ENCODE measurements at regions not wholly inside any gene's neighbourhood (a gene's known extent, or its start where the extent isn't known, plus 50 kb on each side); places are given as distances from the start of the nearest gene placed in this dataset.

- TF ChIP-seq, protein P1, sequence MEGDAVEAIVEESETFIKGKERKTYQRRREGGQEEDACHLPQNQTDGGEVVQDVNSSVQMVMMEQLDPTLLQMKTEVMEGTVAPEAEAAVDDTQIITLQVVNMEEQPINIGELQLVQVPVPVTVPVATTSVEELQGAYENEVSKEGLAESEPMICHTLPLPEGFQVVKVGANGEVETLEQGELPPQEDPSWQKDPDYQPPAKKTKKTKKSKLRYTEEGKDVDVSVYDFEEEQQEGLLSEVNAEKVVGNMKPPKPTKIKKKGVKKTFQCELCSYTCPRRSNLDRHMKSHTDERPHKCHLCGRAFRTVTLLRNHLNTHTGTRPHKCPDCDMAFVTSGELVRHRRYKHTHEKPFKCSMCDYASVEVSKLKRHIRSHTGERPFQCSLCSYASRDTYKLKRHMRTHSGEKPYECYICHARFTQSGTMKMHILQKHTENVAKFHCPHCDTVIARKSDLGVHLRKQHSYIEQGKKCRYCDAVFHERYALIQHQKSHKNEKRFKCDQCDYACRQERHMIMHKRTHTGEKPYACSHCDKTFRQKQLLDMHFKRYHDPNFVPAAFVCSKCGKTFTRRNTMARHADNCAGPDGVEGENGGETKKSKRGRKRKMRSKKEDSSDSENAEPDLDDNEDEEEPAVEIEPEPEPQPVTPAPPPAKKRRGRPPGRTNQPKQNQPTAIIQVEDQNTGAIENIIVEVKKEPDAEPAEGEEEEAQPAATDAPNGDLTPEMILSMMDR (conservative IDR thresholded peaks at IDR 0.05; ENCODE audit: low read depth, low read length) = no peak
- TF ChIP-seq EZH2phosphoT487 (IDR thresholded peaks at IDR 0.05; ENCODE audit: borderline replicate concordance, low read length) (no peak), EZH2 (IDR thresholded peaks at IDR 0.05; ENCODE audit: low read length, unreplicated experiment) (no peak)
These were observed 192.3 kb upstream of the PITRM1 start for GRCh38 chr10:3364768-3365480.

All from PC-3 (cell line).